Erythroblast (primary cell): ENCODE measurements at regions not wholly inside any gene's neighbourhood (a gene's known extent, or its start where the extent isn't known, plus 50 kb on each side); places are given as distances from the start of the nearest gene placed in this dataset.

Source experiments
- GATA1 ChIP-seq: IDR thresholded peaks from 2 replicates; pipeline ENCODE4 v1.6.1; 2011; ENCODE audit warnings: low read depth, mild to moderate bottlenecking, control low read depth, low read length, moderate library complexity
- POLR2A ChIP-seq: IDR thresholded peaks from 2 replicates; pipeline ENCODE4 v1.6.1; 2011; ENCODE audit warnings: mild to moderate bottlenecking, low read length

GRCh38 chr2:208548700-208549099 is 142.1 kb downstream of the PTH2R start:
- TF ChIP-seq POLR2A (no peak), GATA1 (no peak)
